ENCODE measurements at regions not wholly inside any gene's neighbourhood (a gene's known extent, or its start where the extent isn't known, plus 50 kb on each side); places are given as distances from the start of the nearest gene placed in this dataset.

GRCh38 chr2:15047184-15047583, 414.7 kb downstream of the LRATD1 start (continued):
- no peak for TF ChIP-seq NEUROD1 (IDR thresholded peaks at IDR 0.05; ENCODE audit: borderline replicate concordance, low read depth, low read length, partially characterized antibody)
- TF ChIP-seq, protein P1, sequence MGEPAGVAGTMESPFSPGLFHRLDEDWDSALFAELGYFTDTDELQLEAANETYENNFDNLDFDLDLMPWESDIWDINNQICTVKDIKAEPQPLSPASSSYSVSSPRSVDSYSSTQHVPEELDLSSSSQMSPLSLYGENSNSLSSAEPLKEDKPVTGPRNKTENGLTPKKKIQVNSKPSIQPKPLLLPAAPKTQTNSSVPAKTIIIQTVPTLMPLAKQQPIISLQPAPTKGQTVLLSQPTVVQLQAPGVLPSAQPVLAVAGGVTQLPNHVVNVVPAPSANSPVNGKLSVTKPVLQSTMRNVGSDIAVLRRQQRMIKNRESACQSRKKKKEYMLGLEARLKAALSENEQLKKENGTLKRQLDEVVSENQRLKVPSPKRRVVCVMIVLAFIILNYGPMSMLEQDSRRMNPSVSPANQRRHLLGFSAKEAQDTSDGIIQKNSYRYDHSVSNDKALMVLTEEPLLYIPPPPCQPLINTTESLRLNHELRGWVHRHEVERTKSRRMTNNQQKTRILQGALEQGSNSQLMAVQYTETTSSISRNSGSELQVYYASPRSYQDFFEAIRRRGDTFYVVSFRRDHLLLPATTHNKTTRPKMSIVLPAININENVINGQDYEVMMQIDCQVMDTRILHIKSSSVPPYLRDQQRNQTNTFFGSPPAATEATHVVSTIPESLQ (CRISPR knock-in tag; IDR thresholded peaks at IDR 0.05) = no peak
- TF ChIP-seq CBX1 (IDR thresholded peaks at IDR 0.05; ENCODE audit: low read depth) = no peak
- TF ChIP-seq, protein P2, sequence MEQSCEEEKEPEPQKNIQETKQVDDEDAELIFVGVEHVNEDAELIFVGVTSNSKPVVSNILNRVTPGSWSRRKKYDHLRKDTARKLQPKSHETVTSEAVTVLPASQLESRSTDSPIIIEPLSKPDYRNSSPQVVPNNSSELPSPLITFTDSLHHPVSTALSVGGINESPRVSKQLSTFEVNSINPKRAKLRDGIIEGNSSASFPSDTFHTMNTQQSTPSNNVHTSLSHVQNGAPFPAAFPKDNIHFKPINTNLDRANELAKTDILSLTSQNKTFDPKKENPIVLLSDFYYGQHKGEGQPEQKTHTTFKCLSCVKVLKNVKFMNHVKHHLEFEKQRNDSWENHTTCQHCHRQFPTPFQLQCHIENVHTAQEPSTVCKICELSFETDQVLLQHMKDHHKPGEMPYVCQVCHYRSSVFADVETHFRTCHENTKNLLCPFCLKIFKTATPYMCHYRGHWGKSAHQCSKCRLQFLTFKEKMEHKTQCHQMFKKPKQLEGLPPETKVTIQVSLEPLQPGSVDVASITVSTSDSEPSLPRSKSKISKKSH (CRISPR knock-in tag; IDR thresholded peaks at IDR 0.05) = no peak
- TF ChIP-seq ZNF717 (CRISPR knock-in tag; IDR thresholded peaks at IDR 0.05) = no peak
- TF ChIP-seq ZC3H11A (IDR thresholded peaks at IDR 0.05; ENCODE audit: low read depth, low read length) = no peak
- no peak for TF ChIP-seq COPS2 (conservative IDR thresholded peaks at IDR 0.05)

DNA sequence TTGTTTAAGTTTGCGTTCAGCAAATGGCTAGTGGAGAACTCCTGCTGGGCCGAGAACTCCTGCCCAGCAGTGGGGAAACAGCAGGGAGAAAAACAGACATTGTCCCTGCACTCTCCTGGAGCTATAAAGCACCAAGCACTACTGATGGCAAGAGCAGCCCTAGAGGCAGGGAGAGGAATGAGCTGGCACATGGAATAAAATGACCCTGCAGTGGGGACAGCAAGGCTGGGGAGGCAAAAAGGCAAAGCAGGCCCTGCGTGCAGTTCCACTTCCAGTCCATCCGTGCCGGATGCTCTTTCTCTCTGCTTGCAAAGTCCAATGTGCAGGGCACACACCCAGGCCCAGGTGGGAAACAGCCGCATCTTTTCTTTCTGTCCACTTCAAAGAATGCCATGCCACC, 415.5 kb downstream of the LRATD1 start:
- H3K4me2 ChIP-seq (ENCODE audit: insufficient read depth, low read length) = no peak overlapping the region
- ChIA-PET CTCF (ENCODE audit: low intra/inter-chr PET ratio) (no interaction called here), POLR2A (interaction anchor here (1.6 kb wide), 1 partner anchor 9 kb away, joined by 4 read pairs; no protein-coding TSS in a partner anchor)
- no peak for FAIRE-seq
- ATAC-seq = peak; percentile 72
- no peak overlapping the region for H3K4me3 ChIP-seq
- intact Hi-C loops (cut with micrococcal nuclease) = no loop called here
- no peaks in the 10 kb centered on the region for H3K9me1 ChIP-seq (ENCODE audit: control insufficient read depth, insufficient read depth, low read length)
- H2AFZ ChIP-seq (ENCODE audit: low read depth, low read length) = no peak overlapping the region
- no peaks in the 10 kb centered on the region for H3K36me3 ChIP-seq (ENCODE audit: control insufficient read depth, insufficient read depth, low read length)
- no peak overlapping the region for H3K9ac ChIP-seq (ENCODE audit: insufficient read depth in 1 of 2, low read depth in 2 of 2, low read length in 2 of 2)
- H3K4me1 ChIP-seq (replicated peaks in 1 of 2; ENCODE audit: control insufficient read depth in 2 of 2, insufficient read depth in 2 of 2, low read length in 2 of 2) = no peaks in the 10 kb centered on the region; a peak in 1 of 5 replicates
- in situ Hi-C loops (cut with MboI) = no loop called here
- WGBS (ENCODE audit: insufficient coverage, low coverage, missing lambda C conversion rate) = 0% methylated on average over 6 of the region's 6 CpGs
- no peaks in the 10 kb centered on the region for H3K9me3 ChIP-seq (replicated peaks; ENCODE audit: control insufficient read depth, insufficient read depth, low read depth, low read length)
- H3K27ac ChIP-seq (ENCODE audit: extremely low read depth, low read depth, low read length) = no peak overlapping the region
- BruUV-seq (replicated peaks) = no TSS peak
- H3K27me3 ChIP-seq (ENCODE audit: control insufficient read depth in 2 of 2, insufficient read depth in 2 of 2, low read length in 2 of 2) = peaks cover 0 to 3% of the 10 kb centered on the region in 2 experiments; a peak in 1 of 5 replicates
- H3K79me2 ChIP-seq (ENCODE audit: control insufficient read depth, insufficient read depth, low read length) = no peaks in the 10 kb centered on the region
- H4K20me1 ChIP-seq (replicated peaks; ENCODE audit: control insufficient read depth, insufficient read depth, low read length) = no peaks in the 10 kb centered on the region
- no peak for DNase-seq (ENCODE audit: extremely low read depth in 1 of 4, low spot score in 3 of 4)
- TF ChIP-seq HMGN3 (IDR thresholded peaks at IDR 0.05; ENCODE audit: borderline replicate concordance, extremely low read depth, insufficient read length, low read depth, low read length) (no peak), NONO (IDR thresholded peaks at IDR 0.05; ENCODE audit: low read depth in 2 of 2, low read length in 1 of 2) (no peak), SMARCA4 (IDR thresholded peaks at IDR 0.05) (no peak), NRF1 (conservative IDR thresholded peaks at IDR 0.05 in 1 of 2, IDR thresholded peaks at IDR 0.05 in 1 of 2) (no peak), JUND (IDR thresholded peaks at IDR 0.05; ENCODE audit: borderline replicate concordance, low read depth, low read length) (no peak), JUND (tag; IDR thresholded peaks at IDR 0.05; ENCODE audit: borderline replicate concordance, low read depth, low read length) (no peak)

Data from K562 (cell line).